SJSA1 (cell line): ENCODE measurements at regions not wholly inside any gene's neighbourhood (a gene's known extent, or its start where the extent isn't known, plus 50 kb on each side); places are given as distances from the start of the nearest gene placed in this dataset.

Experiments used
- DNase-seq, 2 experiments: peaks; one replicate each; pipeline ENCODE4 v3.0.0-alpha.2; 2015 to 2020; ENCODE audit warnings: low spot score in 2 of 2, low read depth in 1 of 2
- H3K27ac ChIP-seq: fragments of 250-450 bp; sonication (Bioruptor Pico); 2 replicates; pipeline ENCODE4 v1.5.1; 2020; ENCODE audit warnings: mild to moderate bottlenecking, moderate library complexity
- H3K27me3 ChIP-seq: fragments of 250-450 bp; sonication (Bioruptor Pico); replicated peaks from 2 replicates; pipeline ENCODE4 v1.5.1; 2020; ENCODE audit warnings: mild to moderate bottlenecking, moderate library complexity
- H3K36me3 ChIP-seq: fragments of 250-450 bp; sonication (Bioruptor Pico); 2 replicates; pipeline ENCODE4 v1.5.1; 2020; ENCODE audit warnings: mild to moderate bottlenecking
- H3K4me1 ChIP-seq: fragments of 250-450 bp; sonication (Bioruptor Pico); replicated peaks from 2 replicates; pipeline ENCODE4 v1.6.1; 2021; ENCODE audit warnings: mild to moderate bottlenecking
- H3K4me3 ChIP-seq: fragments of 250-450 bp; sonication (Bioruptor Pico); 2 replicates; pipeline ENCODE4 v1.5.1; 2020; ENCODE audit warnings: mild to moderate bottlenecking
- H3K9me3 ChIP-seq: fragments of 250-450 bp; sonication (Bioruptor Pico); replicated peaks from 2 replicates; pipeline ENCODE4 v1.5.1; 2020; ENCODE audit warnings: mild to moderate bottlenecking

GRCh38 chr12:62106547-62107185 is 153.5 kb upstream of the USP15 start:
- no peak for DNase-seq
- no peaks in the 10 kb centered on the region for H3K4me1 ChIP-seq
- no peaks in the 10 kb centered on the region for H3K27me3 ChIP-seq
- no peak overlapping the region for H3K27ac ChIP-seq
- H3K36me3 ChIP-seq: no peaks in the 10 kb centered on the region
- no peak overlapping the region for H3K4me3 ChIP-seq
- H3K9me3 ChIP-seq: no peaks in the 10 kb centered on the region

DNA sequence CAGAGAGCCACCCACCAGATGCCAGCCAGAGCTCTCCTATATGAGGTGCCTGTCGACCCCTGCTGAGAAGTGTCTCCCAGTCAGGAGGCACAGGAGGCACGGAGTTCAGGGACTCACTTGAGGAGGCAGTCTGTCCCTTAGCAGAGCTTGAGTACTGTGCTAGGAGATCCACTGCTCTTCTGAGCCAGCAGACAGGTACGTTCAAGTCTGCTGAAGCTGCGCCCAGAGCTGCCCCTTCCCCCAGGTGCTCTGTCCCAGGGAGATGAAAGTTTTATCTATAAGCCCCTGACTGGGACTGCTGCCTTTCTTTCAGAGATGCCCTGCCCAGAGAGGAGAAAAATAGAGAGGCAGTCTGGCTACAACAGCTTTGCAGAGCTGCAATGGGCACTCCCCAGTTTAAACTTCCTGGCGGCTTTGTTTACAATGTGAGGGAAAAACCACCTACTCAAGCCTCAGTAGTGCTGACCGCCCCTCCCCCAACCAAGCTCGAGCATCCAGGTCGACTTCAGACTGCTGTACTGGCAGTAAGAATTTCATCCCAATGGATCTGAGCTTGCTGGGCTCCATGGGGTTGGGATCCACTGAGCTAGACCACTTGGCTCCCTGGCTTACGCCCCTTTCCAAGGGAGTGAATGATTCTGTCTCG is 146.7 kb upstream of the USP15 start:
- no peak overlapping the region for H3K27ac ChIP-seq
- no peaks in the 10 kb centered on the region for H3K9me3 ChIP-seq
- H3K36me3 ChIP-seq: no peaks in the 10 kb centered on the region
- H3K27me3 ChIP-seq: no peaks in the 10 kb centered on the region
- DNase-seq: no peak
- no peak overlapping the region for H3K4me3 ChIP-seq
- H3K4me1 ChIP-seq: no peaks in the 10 kb centered on the region

- no peak overlapping the region for H3K4me3 ChIP-seq
- no peaks in the 10 kb centered on the region for H3K36me3 ChIP-seq
- H3K27me3 ChIP-seq: no peaks in the 10 kb centered on the region
- no peak overlapping the region for H3K27ac ChIP-seq
- H3K4me1 ChIP-seq: no peaks in the 10 kb centered on the region
- no peaks in the 10 kb centered on the region for H3K9me3 ChIP-seq
- DNase-seq: no peak
Observed at GRCh38 chr12:62116986-62117385, 143.2 kb upstream of the USP15 start.

DNA sequence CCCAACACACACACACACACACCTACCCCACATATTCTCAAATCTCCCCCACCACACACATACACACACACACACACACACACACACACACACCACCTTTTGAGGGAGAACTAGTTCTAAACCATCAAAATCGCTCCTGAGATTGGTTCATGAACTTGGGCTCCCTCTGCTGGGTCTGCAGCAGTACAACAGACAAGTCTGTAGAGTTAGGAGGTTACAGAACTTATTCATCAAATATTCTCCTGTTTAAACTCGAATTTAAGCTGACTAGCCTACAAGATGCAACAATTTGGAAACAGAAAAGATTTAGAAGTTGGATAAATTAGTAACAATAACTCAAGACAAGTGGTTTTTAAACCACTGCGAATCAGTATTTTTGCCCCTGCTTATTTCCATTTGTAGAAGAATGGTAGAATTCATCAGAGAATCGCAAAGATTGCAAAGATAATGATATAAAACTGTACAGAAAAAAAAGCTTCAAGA is 136.4 kb upstream of the USP15 start:
- no peak for DNase-seq
- H3K4me3 ChIP-seq: no peak overlapping the region

DNA sequence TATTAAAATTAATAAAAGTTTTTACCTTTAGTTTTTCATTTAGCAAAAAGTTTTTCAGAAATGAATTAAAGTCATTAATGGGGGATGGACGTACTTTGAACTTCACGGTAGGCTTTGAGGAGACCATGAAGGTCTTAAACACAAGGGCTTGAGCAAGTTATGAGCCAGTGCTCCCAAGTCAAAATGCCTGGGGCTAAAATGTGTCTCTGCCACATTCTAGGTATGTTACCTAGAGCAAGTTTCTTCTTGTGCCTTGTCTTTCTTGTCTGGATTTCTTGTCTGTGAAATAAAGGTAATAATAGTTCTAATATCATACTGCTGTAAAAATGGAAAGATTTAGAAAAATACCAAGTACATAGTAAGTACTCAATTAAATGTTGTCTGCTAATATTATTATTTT is 132.7 kb upstream of the USP15 start:
- H3K27ac ChIP-seq: no peak overlapping the region
- no peaks in the 10 kb centered on the region for H3K9me3 ChIP-seq
- no peaks in the 10 kb centered on the region for H3K4me1 ChIP-seq
- DNase-seq: no peak
- H3K4me3 ChIP-seq: no peak overlapping the region
- H3K27me3 ChIP-seq: peaks cover 7% of the 10 kb centered on the region; the same call in 1 of the 2 replicates
- no peaks in the 10 kb centered on the region for H3K36me3 ChIP-seq

More for the DNA sequence above, 136.4 kb upstream of the USP15 start:
- no peaks in the 10 kb centered on the region for H3K36me3 ChIP-seq
- no peak overlapping the region for H3K27ac ChIP-seq
- no peaks in the 10 kb centered on the region for H3K27me3 ChIP-seq
- H3K4me1 ChIP-seq: no peaks in the 10 kb centered on the region
- no peaks in the 10 kb centered on the region for H3K9me3 ChIP-seq

- no peak overlapping the region for H3K4me3 ChIP-seq
- no peaks in the 10 kb centered on the region for H3K36me3 ChIP-seq
- H3K27me3 ChIP-seq: peaks cover 7% of the 10 kb centered on the region; the same call in 1 of the 2 replicates
- H3K27ac ChIP-seq: no peak overlapping the region
- no peaks in the 10 kb centered on the region for H3K4me1 ChIP-seq
- no peaks in the 10 kb centered on the region for H3K9me3 ChIP-seq
- DNase-seq: no peak
Observed at GRCh38 chr12:62128175-62128975, 131.8 kb upstream of the USP15 start.

GRCh38 chr12:62129291-62129690 is 130.9 kb upstream of the USP15 start:
- Histone ChIP-seq H3K27me3 (peaks cover 7% of the 10 kb centered on the region; the same call in 1 of the 2 replicates), H3K4me1 (no peaks in the 10 kb centered on the region), H3K27ac (no peak overlapping the region), H3K36me3 (no peaks in the 10 kb centered on the region), H3K9me3 (no peaks in the 10 kb centered on the region), H3K4me3 (no peak overlapping the region)
- DNase-seq: no peak

GRCh38 chr12:62130402-62130801 is 129.8 kb upstream of the USP15 start:
- Histone ChIP-seq H3K4me3 (no peak overlapping the region), H3K9me3 (no peaks in the 10 kb centered on the region), H3K36me3 (no peaks in the 10 kb centered on the region), H3K27ac (no peak overlapping the region), H3K4me1 (no peaks in the 10 kb centered on the region), H3K27me3 (peaks cover 7% of the 10 kb centered on the region; the same call in 1 of the 2 replicates)
- DNase-seq: no peak

GRCh38 chr12:62130834-62131552 is 129.2 kb upstream of the USP15 start:
- no peak overlapping the region for H3K4me3 ChIP-seq
- no peak for DNase-seq

DNA sequence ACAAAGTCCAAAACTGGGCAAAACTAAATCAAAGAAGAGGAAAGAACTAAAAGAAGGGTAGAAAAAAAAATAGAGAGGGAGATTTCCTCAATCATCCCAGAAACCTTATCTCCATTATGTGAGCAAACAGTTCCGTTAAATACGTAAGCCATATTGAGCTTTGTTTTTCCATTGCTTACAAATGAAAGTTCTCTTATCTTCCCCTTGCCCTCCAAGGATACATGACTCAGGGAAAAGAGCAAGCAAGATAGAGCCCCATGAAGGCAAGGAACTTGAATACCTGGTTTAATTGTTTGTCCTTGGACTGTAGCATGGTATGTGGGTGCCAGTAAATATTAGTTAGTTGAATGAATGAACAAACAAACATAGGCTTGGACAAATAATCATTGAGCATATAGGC is 126.8 kb upstream of the USP15 start:
- Histone ChIP-seq H3K4me3 (no peak overlapping the region), H3K36me3 (no peaks in the 10 kb centered on the region), H3K9me3 (no peaks in the 10 kb centered on the region), H3K4me1 (no peaks in the 10 kb centered on the region), H3K27ac (no peak overlapping the region), H3K27me3 (peaks cover 9% of the 10 kb centered on the region; the same call in 1 of the 2 replicates)
- no peak for DNase-seq

More at GRCh38 chr12:62130834-62131552, 129.2 kb upstream of the USP15 start:
- no peaks in the 10 kb centered on the region for H3K4me1 ChIP-seq
- no peak overlapping the region for H3K27ac ChIP-seq
- H3K27me3 ChIP-seq: peaks cover 7% of the 10 kb centered on the region; the same call in 1 of the 2 replicates
- H3K9me3 ChIP-seq: no peaks in the 10 kb centered on the region
- no peaks in the 10 kb centered on the region for H3K36me3 ChIP-seq

- no peak overlapping the region for H3K4me3 ChIP-seq
- no peaks in the 10 kb centered on the region for H3K4me1 ChIP-seq
- H3K9me3 ChIP-seq: no peaks in the 10 kb centered on the region
- DNase-seq: no peak
- no peak overlapping the region for H3K27ac ChIP-seq
- H3K36me3 ChIP-seq: no peaks in the 10 kb centered on the region
- peaks cover 9% of the 10 kb centered on the region for H3K27me3 ChIP-seq
Observed at GRCh38 chr12:62135553-62136200, 124.5 kb upstream of the USP15 start.

DNA sequence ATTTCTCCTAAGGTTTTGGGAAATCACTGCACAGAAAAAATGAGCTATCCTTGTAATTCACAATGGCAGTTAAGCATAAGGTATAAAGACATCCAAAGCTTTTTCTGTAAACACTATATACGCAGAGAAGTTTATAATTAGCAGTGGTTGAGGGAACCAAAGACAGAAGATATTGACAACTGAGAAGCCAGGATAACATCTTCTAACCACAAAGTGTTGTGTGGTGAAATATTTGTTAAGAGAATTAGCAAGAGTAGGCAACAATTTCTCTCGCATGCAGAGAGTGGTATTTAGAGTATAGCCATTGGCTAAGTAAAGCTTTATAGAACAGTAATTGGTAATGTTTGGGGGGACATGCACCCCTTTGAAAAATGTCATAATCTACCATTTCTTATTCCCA is 123.7 kb upstream of the USP15 start:
- no peak for DNase-seq
- Histone ChIP-seq H3K36me3 (no peaks in the 10 kb centered on the region), H3K4me1 (no peaks in the 10 kb centered on the region), H3K27me3 (peaks cover 2% of the 10 kb centered on the region; the same call in 1 of the 2 replicates), H3K9me3 (no peaks in the 10 kb centered on the region), H3K27ac (no peak overlapping the region), H3K4me3 (no peak overlapping the region)

- Histone ChIP-seq H3K4me3 (no peak overlapping the region), H3K9me3 (no peaks in the 10 kb centered on the region), H3K36me3 (no peaks in the 10 kb centered on the region), H3K27ac (no peak overlapping the region), H3K27me3 (peaks cover 2% of the 10 kb centered on the region; the same call in 1 of the 2 replicates), H3K4me1 (no peaks in the 10 kb centered on the region)
- no peak for DNase-seq
Observed at GRCh38 chr12:62138527-62138926, 121.7 kb upstream of the USP15 start.
